ENCODE measurements at regions not wholly inside any gene's neighbourhood (a gene's known extent, or its start where the extent isn't known, plus 50 kb on each side); places are given as distances from the start of the nearest gene placed in this dataset.
"Not testable (repeated sequence)": the region's sequence is repeated elsewhere in the genome, so short reads cannot be mapped to it uniquely, and the experiment has no call there.

DNA sequence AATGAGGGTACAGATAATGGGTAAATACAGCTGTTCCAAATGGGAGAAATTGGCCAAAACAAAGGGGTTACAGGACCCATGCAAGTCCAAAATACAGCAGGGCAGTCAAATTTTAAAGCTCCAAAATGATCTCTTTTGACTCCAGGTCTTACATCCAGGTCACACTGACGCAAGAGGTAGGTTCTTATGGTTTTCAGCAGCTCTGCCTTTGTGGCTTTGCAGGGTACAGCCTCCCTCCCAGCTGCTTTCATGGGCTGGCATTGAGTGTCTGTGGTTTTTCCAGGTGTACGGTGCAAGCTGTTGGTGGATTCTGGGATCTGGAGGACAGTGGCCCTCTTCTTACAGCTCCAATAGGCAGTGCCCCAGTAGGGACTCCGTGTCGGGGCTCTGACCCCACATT, 254.6 kb downstream of the RPLP1 start:
- H2AFZ ChIP-seq (ENCODE audit: low read depth, low read length); H3K4me3 ChIP-seq (ENCODE audit: insufficient read depth in 1 of 2, low read depth in 1 of 2, low read length in 2 of 2); H3K18ac ChIP-seq (ENCODE audit: low read depth in 1 of 2, low read length in 2 of 2); H3K4me2 ChIP-seq (ENCODE audit: low read length, poor library complexity, severe bottlenecking); H2BK15ac ChIP-seq (ENCODE audit: low read depth, poor library complexity, severe bottlenecking); H3K36me3 ChIP-seq (ENCODE audit: control insufficient read depth in 1 of 2, insufficient read depth in 2 of 2, low read depth in 1 of 2, low read length in 2 of 2); H3K79me1 ChIP-seq (replicated peaks; ENCODE audit: low read length, poor library complexity, severe bottlenecking); H3K4me1 ChIP-seq (ENCODE audit: control insufficient read depth, insufficient read depth, low read depth, low read length); H3K4ac ChIP-seq (ENCODE audit: low read depth in 1 of 2, low read length in 2 of 2); H3K9ac ChIP-seq (ENCODE audit: low read length); H3K14ac ChIP-seq (ENCODE audit: low read length in 2 of 2); DNase-seq; H2BK12ac ChIP-seq (ENCODE audit: low read length in 2 of 2); H2AK5ac ChIP-seq (ENCODE audit: low read length, severe bottlenecking); H2BK5ac ChIP-seq (ENCODE audit: low read depth, low read length, poor library complexity, severe bottlenecking); H3K23ac ChIP-seq (ENCODE audit: low read length in 2 of 2); H2BK120ac ChIP-seq (ENCODE audit: low read depth, low read length); H4K8ac ChIP-seq (ENCODE audit: low read length); H4K91ac ChIP-seq (ENCODE audit: low read length); H3K27ac ChIP-seq (ENCODE audit: low read length, poor library complexity, severe bottlenecking): not testable (repeated sequence)
- WGBS, result 82% methylated on average over 4 of the region's 4 CpGs
- peaks cover 20 to 29% of the 10 kb centered on the region in 2 experiments for H3K27me3 ChIP-seq (ENCODE audit: control insufficient read depth in 1 of 2, insufficient read depth in 1 of 2, low read length in 2 of 2)
- peaks cover 52% of the 10 kb centered on the region for H3K9me3 ChIP-seq (ENCODE audit: control insufficient read depth, low read length)

DNA sequence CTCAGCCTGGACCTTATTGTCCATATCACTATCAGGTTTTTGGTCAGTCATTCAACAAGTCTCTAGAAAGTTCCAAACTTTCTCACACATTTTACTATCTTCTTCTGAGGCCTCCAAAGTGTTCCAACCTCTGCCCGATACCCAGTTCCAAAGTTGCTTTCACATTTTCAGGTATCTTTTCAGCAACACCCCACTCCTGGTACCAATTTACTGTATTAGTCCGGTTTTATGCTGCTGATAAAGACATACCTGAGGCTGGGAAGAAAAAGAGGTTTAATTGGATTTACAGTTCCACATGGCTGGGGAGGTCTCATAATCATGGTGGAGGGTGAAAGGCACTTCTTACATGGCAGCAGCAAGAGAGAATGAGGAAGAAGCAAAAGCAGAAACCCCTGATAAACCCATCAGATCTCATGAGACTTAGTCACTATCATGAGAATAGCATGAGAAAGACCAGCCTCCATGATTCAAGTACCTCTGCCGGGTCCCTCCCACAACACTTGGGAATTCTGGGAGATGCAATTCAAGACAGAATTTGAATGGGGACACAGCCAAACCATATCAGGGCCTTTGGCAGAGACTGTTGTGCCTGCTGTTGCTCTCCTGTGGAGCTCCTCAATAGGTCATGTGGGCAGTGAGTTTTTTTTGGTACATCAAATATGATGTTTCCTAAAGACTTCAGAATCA, 256.0 kb downstream of the RPLP1 start:
- H2BK15ac ChIP-seq (ENCODE audit: low read depth, poor library complexity, severe bottlenecking); H2AFZ ChIP-seq (ENCODE audit: low read depth, low read length); H3K27ac ChIP-seq (ENCODE audit: low read length, poor library complexity, severe bottlenecking); H2BK120ac ChIP-seq (ENCODE audit: low read depth, low read length); H3K4ac ChIP-seq (ENCODE audit: low read depth in 1 of 2, low read length in 2 of 2); H4K8ac ChIP-seq (ENCODE audit: low read length); H3K4me3 ChIP-seq (ENCODE audit: insufficient read depth in 1 of 2, low read depth in 1 of 2, low read length in 2 of 2); H2BK5ac ChIP-seq (ENCODE audit: low read depth, low read length, poor library complexity, severe bottlenecking); H3K4me1 ChIP-seq (ENCODE audit: control insufficient read depth, insufficient read depth, low read depth, low read length); H4K91ac ChIP-seq (ENCODE audit: low read length); H3K9ac ChIP-seq (ENCODE audit: low read length); H2AK5ac ChIP-seq (ENCODE audit: low read length, severe bottlenecking); H3K18ac ChIP-seq (ENCODE audit: low read depth in 1 of 2, low read length in 2 of 2); H3K14ac ChIP-seq (ENCODE audit: low read length in 2 of 2); H3K79me1 ChIP-seq (replicated peaks; ENCODE audit: low read length, poor library complexity, severe bottlenecking); H3K36me3 ChIP-seq (ENCODE audit: control insufficient read depth in 1 of 2, insufficient read depth in 2 of 2, low read depth in 1 of 2, low read length in 2 of 2); H2BK12ac ChIP-seq (ENCODE audit: low read length in 2 of 2); DNase-seq; H3K4me2 ChIP-seq (ENCODE audit: low read length, poor library complexity, severe bottlenecking); H3K23ac ChIP-seq (ENCODE audit: low read length in 2 of 2): not testable (repeated sequence)
- Histone ChIP-seq H3K9me3 (ENCODE audit: control insufficient read depth, low read length) (peaks cover 52% of the 10 kb centered on the region), H3K27me3 (ENCODE audit: control insufficient read depth in 1 of 2, insufficient read depth in 1 of 2, low read length in 2 of 2) (peaks cover 27 to 43% of the 10 kb centered on the region in 2 experiments)
- 63% methylated on average over 3 of the region's 3 CpGs for WGBS

DNA sequence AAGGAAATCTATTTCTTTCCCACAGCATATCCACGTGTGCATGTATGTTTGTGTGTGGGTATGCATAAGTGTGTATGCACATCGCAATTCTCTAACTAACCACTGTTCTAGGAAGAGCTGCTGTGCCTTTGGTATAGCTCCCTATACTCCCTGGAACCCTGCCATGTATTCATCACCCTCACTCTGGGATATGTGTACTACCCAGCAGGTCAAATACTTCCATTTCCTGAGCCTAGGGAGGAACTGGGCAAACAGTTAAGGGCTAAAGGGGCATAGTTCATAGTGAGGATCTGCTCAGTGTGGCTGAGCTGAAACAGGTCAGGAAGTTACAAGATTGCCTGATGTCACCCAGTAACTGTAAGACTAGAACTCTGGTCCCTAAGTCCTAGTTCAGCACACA, 260.4 kb downstream of the RPLP1 start:
- H3K23ac ChIP-seq (ENCODE audit: low read length in 2 of 2), result no peak overlapping the region
- H2AK5ac ChIP-seq (ENCODE audit: low read length, severe bottlenecking), result no peak overlapping the region
- H3K4me2 ChIP-seq (ENCODE audit: low read length, poor library complexity, severe bottlenecking), result no peak overlapping the region
- no peak overlapping the region for H3K14ac ChIP-seq (ENCODE audit: low read length in 2 of 2)
- peaks cover 28% of the 10 kb centered on the region for H3K9me3 ChIP-seq (ENCODE audit: control insufficient read depth, low read length)
- H3K4me3 ChIP-seq (ENCODE audit: insufficient read depth in 1 of 2, low read depth in 1 of 2, low read length in 2 of 2), result no peak overlapping the region
- H2BK15ac ChIP-seq (ENCODE audit: low read depth, poor library complexity, severe bottlenecking), result no peak overlapping the region
- H4K91ac ChIP-seq (ENCODE audit: low read length), result no peak overlapping the region
- no peak for DNase-seq
- no peak overlapping the region for H2BK5ac ChIP-seq (ENCODE audit: low read depth, low read length, poor library complexity, severe bottlenecking)
- H4K8ac ChIP-seq (ENCODE audit: low read length), result no peak overlapping the region
- no CpG with 5 or more reads among the region's 2 CpGs for WGBS
- H3K79me1 ChIP-seq (replicated peaks; ENCODE audit: low read length, poor library complexity, severe bottlenecking), result no peaks in the 10 kb centered on the region
- no peak overlapping the region for H3K27ac ChIP-seq (ENCODE audit: low read length, poor library complexity, severe bottlenecking)
- no peak overlapping the region for H2AFZ ChIP-seq (ENCODE audit: low read depth, low read length)
- H3K4me1 ChIP-seq (ENCODE audit: control insufficient read depth, insufficient read depth, low read depth, low read length), result no peaks in the 10 kb centered on the region
- no peak overlapping the region for H2BK12ac ChIP-seq (ENCODE audit: low read length in 2 of 2)
- no peak overlapping the region for H3K18ac ChIP-seq (ENCODE audit: low read depth in 1 of 2, low read length in 2 of 2)
- no peak overlapping the region for H3K4ac ChIP-seq (ENCODE audit: low read depth in 1 of 2, low read length in 2 of 2)
- no peaks in the 10 kb centered on the region for H3K36me3 ChIP-seq (ENCODE audit: control insufficient read depth in 1 of 2, insufficient read depth in 2 of 2, low read depth in 1 of 2, low read length in 2 of 2)
- H2BK120ac ChIP-seq (ENCODE audit: low read depth, low read length), result no peak overlapping the region
- H3K9ac ChIP-seq (ENCODE audit: low read length), result no peak overlapping the region
- H3K27me3 ChIP-seq (ENCODE audit: control insufficient read depth in 1 of 2, insufficient read depth in 1 of 2, low read length in 2 of 2), result peaks cover 31 to 65% of the 10 kb centered on the region in 2 experiments

DNA sequence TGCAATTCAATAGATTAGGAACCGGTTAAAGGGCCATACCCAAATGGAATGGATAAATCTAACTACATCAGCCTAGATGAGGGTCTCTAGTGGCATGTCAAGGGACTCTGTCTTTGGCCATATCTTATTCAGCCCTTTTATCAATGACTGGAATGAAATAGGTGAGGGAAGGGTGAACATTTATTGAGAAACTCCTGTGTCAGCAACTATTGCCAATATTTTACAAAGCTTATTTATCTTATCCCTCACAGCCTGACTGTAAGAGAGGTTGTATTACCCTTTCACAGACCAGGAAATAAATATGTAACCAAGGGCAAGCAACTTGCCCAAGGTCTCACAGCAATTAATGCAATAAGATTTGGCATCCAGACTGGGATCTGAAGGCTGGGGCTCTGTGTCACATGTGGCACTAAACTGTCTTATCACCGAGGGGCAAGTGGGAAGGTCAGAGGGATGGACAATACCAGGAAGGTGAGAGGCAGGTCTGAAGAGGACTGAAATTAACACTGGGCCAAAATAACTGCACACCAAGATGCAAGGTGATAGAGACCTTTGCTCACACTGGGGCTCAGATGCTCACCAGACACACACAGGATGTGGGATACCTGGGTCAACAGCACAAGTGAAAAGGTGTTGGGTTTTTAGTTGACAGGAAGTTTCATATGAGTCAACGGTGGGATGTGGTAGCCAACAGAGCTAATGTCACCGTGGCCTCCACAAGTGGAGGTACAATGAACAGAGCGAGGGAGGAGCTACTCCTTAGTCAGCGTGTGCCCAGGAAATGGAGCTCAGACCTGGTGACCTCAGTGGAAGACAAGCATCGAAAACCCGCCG, 261.3 kb downstream of the RPLP1 start:
- Histone ChIP-seq H2BK5ac (ENCODE audit: low read depth, low read length, poor library complexity, severe bottlenecking) (no peak overlapping the region), H4K8ac (ENCODE audit: low read length) (no peak overlapping the region), H3K4me1 (ENCODE audit: control insufficient read depth, insufficient read depth, low read depth, low read length) (no peaks in the 10 kb centered on the region), H2BK12ac (ENCODE audit: low read length in 2 of 2) (no peak overlapping the region), H3K23ac (ENCODE audit: low read length in 2 of 2) (no peak overlapping the region), H3K9me3 (ENCODE audit: control insufficient read depth, low read length) (peaks cover 20% of the 10 kb centered on the region), H2BK15ac (ENCODE audit: low read depth, poor library complexity, severe bottlenecking) (no peak overlapping the region), H4K91ac (ENCODE audit: low read length) (no peak overlapping the region), H3K4ac (ENCODE audit: low read depth in 1 of 2, low read length in 2 of 2) (no peak overlapping the region), H3K27me3 (ENCODE audit: control insufficient read depth in 1 of 2, insufficient read depth in 1 of 2, low read length in 2 of 2) (peaks cover 33 to 68% of the 10 kb centered on the region in 2 experiments), H3K14ac (ENCODE audit: low read length in 2 of 2) (no peak overlapping the region), H3K4me3 (ENCODE audit: insufficient read depth in 1 of 2, low read depth in 1 of 2, low read length in 2 of 2) (no peak overlapping the region), H3K9ac (ENCODE audit: low read length) (no peak overlapping the region), H3K27ac (ENCODE audit: low read length, poor library complexity, severe bottlenecking) (no peak overlapping the region), H3K36me3 (ENCODE audit: control insufficient read depth in 1 of 2, insufficient read depth in 2 of 2, low read depth in 1 of 2, low read length in 2 of 2) (no peaks in the 10 kb centered on the region), H2BK120ac (ENCODE audit: low read depth, low read length) (no peak overlapping the region), H2AFZ (ENCODE audit: low read depth, low read length) (no peak overlapping the region), H3K79me1 (replicated peaks; ENCODE audit: low read length, poor library complexity, severe bottlenecking) (no peaks in the 10 kb centered on the region), H2AK5ac (ENCODE audit: low read length, severe bottlenecking) (no peak overlapping the region), H3K18ac (ENCODE audit: low read depth in 1 of 2, low read length in 2 of 2) (no peak overlapping the region), H3K4me2 (ENCODE audit: low read length, poor library complexity, severe bottlenecking) (no peak overlapping the region)
- DNase-seq, result no peak
- 82% methylated on average over 9 of the region's 9 CpGs for WGBS
